H1 (cell line): ENCODE measurements at regions not wholly inside any gene's neighbourhood (a gene's known extent, or its start where the extent isn't known, plus 50 kb on each side); places are given as distances from the start of the nearest gene placed in this dataset.

Experiments used
- CTCF ChIA-PET: fragments of 300-600 bp; sonication (Branson Sonifier 250); formaldehyde crosslinking; loops from one replicate; lab custom pipeline; 2021; ENCODE audit not compliant: partially characterized antibody; lab: Charles Lee
- POLR2A ChIA-PET: fragments of 300-600 bp; sonication (Branson Sonifier 250); formaldehyde crosslinking; loops from one replicate; lab custom pipeline; 2021; ENCODE audit warnings: inconsistent platforms; ENCODE audit not compliant: partially characterized antibody; lab: Charles Lee
- DNase-seq, 2 experiments: peaks; one replicate each; pipeline versions ENCODE4 v3.0.0 to v3.0.0-alpha.2; 2010 to 2022; ENCODE audit warnings: low spot score in 2 of 2, low read depth in 1 of 2, mixed read lengths in 1 of 2
- FAIRE-seq: peaks from 2 replicates; lab custom pipeline; 2011; peaks lifted over from hg19 to GRCh38; lab: Jason Lieb, UNC
- H2AFZ ChIP-seq: 2 replicates; pipeline ENCODE4 v1.8.1; 2012; ENCODE audit warnings: low read length, inconsistent platforms
- H2AK5ac ChIP-seq: 2 replicates; pipeline ENCODE4 v1.6.1; 2013; ENCODE audit warnings: low read depth, low read length
- H2BK120ac ChIP-seq: replicated peaks from 2 replicates; pipeline ENCODE3; 2013; ENCODE audit warnings: low read depth, low read length, inconsistent platforms
- H2BK12ac ChIP-seq: 2 replicates; pipeline ENCODE4 v1.6.1; 2013; ENCODE audit warnings: low read depth, low read length
- H2BK15ac ChIP-seq: 2 replicates; pipeline ENCODE4 v1.6.1; 2013; ENCODE audit warnings: low read length
- H2BK20ac ChIP-seq: 2 replicates; pipeline ENCODE4 v1.6.1; 2013; ENCODE audit warnings: low read length
- H2BK5ac ChIP-seq: 2 replicates; pipeline ENCODE4 v1.6.1; 2013; ENCODE audit warnings: low read depth, low read length
- H3K14ac ChIP-seq: 2 replicates; pipeline ENCODE4 v1.6.1; 2013; ENCODE audit warnings: inconsistent platforms; ENCODE audit not compliant: insufficient read length
- H3K18ac ChIP-seq: 2 replicates; pipeline ENCODE4 v1.6.1; 2013; ENCODE audit warnings: low read length; ENCODE audit errors: extremely low read depth
- H3K23ac ChIP-seq: 2 replicates; pipeline ENCODE4 v1.6.1; 2013; ENCODE audit warnings: inconsistent platforms; ENCODE audit not compliant: insufficient read length
- H3K23me2 ChIP-seq: 2 replicates; pipeline ENCODE4 v1.6.1; 2013; ENCODE audit warnings: low read depth, low read length
- H3K27ac ChIP-seq: 2 replicates; pipeline ENCODE4 v1.6.1; 2011; ENCODE audit warnings: low read depth, low read length, inconsistent platforms
- H3K27me3 ChIP-seq, 4 experiments: replicated peaks in 1 of 4; 1 replicate in 1 of 4; 2 replicates in 3 of 4; pipeline versions ENCODE4 v1.6.1 to v1.8.1; 2011 to 2013; ENCODE audit warnings: low read length in 3 of 4, mild to moderate bottlenecking in 3 of 4, inconsistent platforms in 2 of 4, mixed read lengths in 2 of 4, moderate library complexity in 1 of 4; ENCODE audit not compliant: control insufficient read depth in 3 of 4, insufficient read depth in 3 of 4; ENCODE audit errors: extremely low read depth in 1 of 4
- H3K36me3 ChIP-seq, 4 experiments: 2 replicates each; pipeline versions ENCODE4 v1.6.1 to v1.8.1; 2011 to 2013; ENCODE audit warnings: mild to moderate bottlenecking in 4 of 4, low read length in 3 of 4, moderate library complexity in 2 of 4, control low read depth in 1 of 4, inconsistent platforms in 1 of 4; ENCODE audit not compliant: insufficient read depth in 4 of 4, control insufficient read depth in 2 of 4
- H3K4ac ChIP-seq: replicated peaks from 2 replicates; pipeline ENCODE3; 2013; ENCODE audit warnings: low read length, low read depth, mixed read lengths, inconsistent platforms; ENCODE audit not compliant: insufficient read length
- H3K4me1 ChIP-seq, 4 experiments: replicated peaks in 1 of 4; 1 replicate in 1 of 4; 2 replicates in 3 of 4; pipeline versions ENCODE4 v1.6.1 to v1.8.1; 2011 to 2013; ENCODE audit warnings: low read length in 3 of 4, inconsistent platforms in 2 of 4, mixed read lengths in 1 of 4; ENCODE audit not compliant: insufficient read depth in 4 of 4, control insufficient read depth in 3 of 4
- H3K4me2 ChIP-seq, 2 experiments: 2 replicates each; pipeline versions ENCODE4 v1.6.1 to v1.8.1; 2011 to 2013; ENCODE audit warnings: low read depth in 2 of 2, low read length in 2 of 2, control low read depth in 1 of 2, inconsistent platforms in 1 of 2, mild to moderate bottlenecking in 1 of 2; ENCODE audit not compliant: insufficient read depth in 1 of 2
- H3K4me3 ChIP-seq, 4 experiments: fragments of 200-600, 300-600 bp in 1 of 4; sonication (generic), shearing (Covaris generic), sonication (Bioruptor Twin) in 1 of 4; 2 replicates each; pipeline versions ENCODE4 v1.5.1 to v1.8.1; 2011 to 2016; ENCODE audit warnings: low read length in 4 of 4, low read depth in 3 of 4, control low read depth in 2 of 4, inconsistent platforms in 2 of 4, mild to moderate bottlenecking in 2 of 4, mixed read lengths in 1 of 4, moderate library complexity in 1 of 4; ENCODE audit not compliant: insufficient read depth in 2 of 4; ENCODE audit errors: extremely low read depth in 1 of 4
- H3K56ac ChIP-seq: replicated peaks from 2 replicates; pipeline ENCODE3; 2013; ENCODE audit warnings: low read depth, mild to moderate bottlenecking, mixed read lengths, low read length, inconsistent platforms; ENCODE audit not compliant: insufficient read length
- H3K79me1 ChIP-seq: 2 replicates; pipeline ENCODE4 v1.6.1; 2013; ENCODE audit warnings: low read depth, low read length, control low read depth
- H3K79me2 ChIP-seq, 2 experiments: 2 replicates each; pipeline versions ENCODE4 v1.6.1 to v1.8.1; 2012 to 2013; ENCODE audit warnings: low read length in 2 of 2, mild to moderate bottlenecking in 2 of 2, inconsistent platforms in 1 of 2; ENCODE audit not compliant: insufficient read depth in 2 of 2, control insufficient read depth in 1 of 2
- H3K9ac ChIP-seq, 4 experiments: replicated peaks in 1 of 4; 1 replicate in 1 of 4; 2 replicates in 3 of 4; pipeline versions ENCODE4 v1.6.1 to v1.8.1; 2011 to 2013; ENCODE audit warnings: low read depth in 3 of 4, low read length in 3 of 4, control low read depth in 2 of 4, mild to moderate bottlenecking in 2 of 4, moderate library complexity in 2 of 4, inconsistent platforms in 1 of 4; ENCODE audit errors: extremely low read depth in 1 of 4
- H3K9me3 ChIP-seq, 2 experiments: 2 replicates each; pipeline versions ENCODE4 v1.6.1 to v1.8.1; 2012 to 2013; ENCODE audit warnings: mild to moderate bottlenecking in 2 of 2, moderate library complexity in 2 of 2, control low read depth in 1 of 2, inconsistent platforms in 1 of 2, low read depth in 1 of 2, low read length in 1 of 2, mixed read lengths in 1 of 2; ENCODE audit not compliant: insufficient read depth in 2 of 2
- H4K20me1 ChIP-seq, 2 experiments: replicated peaks in 1 of 2; 2 replicates each; pipeline versions ENCODE3 to v1.8.1; 2011 to 2013; ENCODE audit warnings: inconsistent platforms in 2 of 2, low read length in 2 of 2, mild to moderate bottlenecking in 1 of 2; ENCODE audit not compliant: insufficient read depth in 2 of 2, control insufficient read depth in 1 of 2
- H4K5ac ChIP-seq: 2 replicates; pipeline ENCODE4 v1.6.1; 2013; ENCODE audit warnings: low read length, low read depth, mixed read lengths, inconsistent platforms; ENCODE audit not compliant: insufficient read length
- H4K8ac ChIP-seq: 2 replicates; pipeline ENCODE4 v1.8.0; 2013; ENCODE audit warnings: mild to moderate bottlenecking, moderate library complexity, low read length, inconsistent platforms; ENCODE audit not compliant: insufficient read depth; ENCODE audit errors: extremely low read depth
- H4K91ac ChIP-seq: replicated peaks from 2 replicates; pipeline ENCODE3; 2013; ENCODE audit warnings: low read length, mixed read lengths, inconsistent platforms; ENCODE audit not compliant: insufficient read length
- CBX8 ChIP-seq: fragments of 300-800, 300-1000 bp; sonication (generic); IDR thresholded peaks from 2 replicates; pipeline ENCODE4 v1.7.1; 2016; ENCODE audit warnings: low read depth, low read length, borderline replicate concordance
- CHD2 ChIP-seq: IDR thresholded peaks from 2 replicates; pipeline ENCODE4 v1.6.1; 2012; ENCODE audit warnings: low read length, improper control_type of control experiment
- E2F6 ChIP-seq: IDR thresholded peaks from 2 replicates; pipeline ENCODE4 v1.6.1; 2012; ENCODE audit warnings: inconsistent platforms
- JUND ChIP-seq: IDR thresholded peaks from 2 replicates; pipeline ENCODE4 v1.6.1; 2011; ENCODE audit warnings: mild to moderate bottlenecking, improper control_type of control experiment, low read length
- KDM5A ChIP-seq: fragments of 200-600 bp; IDR thresholded peaks from 2 replicates; pipeline ENCODE4 v1.7.1; 2012; ENCODE audit warnings: mild to moderate bottlenecking, low read length, inconsistent platforms, mixed read lengths
- RAD21 ChIP-seq, 2 experiments: IDR thresholded peaks in 1 of 2; conservative IDR thresholded peaks in 1 of 2; 2 replicates each; pipeline ENCODE4 v1.6.1; 2011; ENCODE audit warnings: low read depth in 2 of 2, low read length in 2 of 2, improper control_type of control experiment in 1 of 2, inconsistent platforms in 1 of 2, mild to moderate bottlenecking in 1 of 2, moderate library complexity in 1 of 2
- SAP30 ChIP-seq: fragments of 300-600 bp; sonication (generic); IDR thresholded peaks from 2 replicates; pipeline ENCODE4 v1.7.1; 2012; ENCODE audit warnings: low read length, moderate library complexity, mild to moderate bottlenecking, inconsistent platforms; ENCODE audit not compliant: insufficient read depth, insufficient replicate concordance
- TAF7 ChIP-seq: optimal IDR thresholded peaks from 2 replicates; pipeline ENCODE3; 2011; ENCODE audit warnings: low read depth, mild to moderate bottlenecking, inconsistent platforms, low read length, moderate library complexity, borderline replicate concordance
- TBP ChIP-seq: IDR thresholded peaks from 2 replicates; pipeline ENCODE4 v1.6.1; 2011; ENCODE audit warnings: low read depth, low read length, improper control_type of control experiment
- WGBS, 2 experiments: shearing (Covaris generic) in 1 of 2; methylation state at CpG; one replicate each; pipeline versions ENCODE4 v1.1.6 to v1.1.7; 2013 to 2015; ENCODE audit warnings: low lambda C conversion rate in 2 of 2, mixed read lengths in 2 of 2, inconsistent platforms in 1 of 2, low coverage in 1 of 2, missing lambda C conversion rate in 1 of 2; ENCODE audit not compliant: insufficient replicate concordance in 2 of 2, insufficient coverage in 1 of 2, insufficient read length in 1 of 2; ENCODE audit errors: extremely low coverage in 1 of 2, missing lambda C conversion rate in 1 of 2; 5-methylcytosine and 5-hydroxymethylcytosine counted together

GRCh38 chr13:73287831-73288230, 229.0 kb downstream of the KLF5 start:
- Histone ChIP-seq H3K79me2 (no peaks in the 10 kb centered on the region), H3K56ac (no peak overlapping the region), H3K27ac (no peak overlapping the region), H3K4me2 (no peak overlapping the region), H4K8ac (no peak overlapping the region), H2BK15ac (no peak overlapping the region), H4K91ac (no peak overlapping the region), H3K23ac (no peak overlapping the region), H3K4me3 (no peak overlapping the region), H2BK20ac (no peak overlapping the region), H2BK5ac (no peak overlapping the region), H3K4me1 (no peaks in the 10 kb centered on the region), H3K36me3 (no peaks in the 10 kb centered on the region), H3K14ac (no peak overlapping the region), H3K4ac (no peak overlapping the region), H3K9me3 (no peaks in the 10 kb centered on the region), H3K9ac (no peak overlapping the region), H2BK120ac (no peak overlapping the region), H3K23me2 (no peaks in the 10 kb centered on the region), H4K5ac (no peak overlapping the region)
- CTCF ChIA-PET, result interaction anchor here (0.7 to 1.2 kb wide), 2 partner anchors 129 to 863 kb away, joined by 3 read pairs; no protein-coding TSS in a partner anchor
- FAIRE-seq, result no peak
- TF ChIP-seq TBP, result no peak
- TF ChIP-seq E2F6, result no peak
- no peak for TF ChIP-seq KDM5A
- no peak for TF ChIP-seq RAD21 (IDR thresholded peaks at IDR 0.05 in 1 of 2, conservative IDR thresholded peaks at IDR 0.05 in 1 of 2; ENCODE audit: low read depth in 2 of 2, low read length in 2 of 2)
- TF ChIP-seq CHD2, result no peak
- no peak for TF ChIP-seq TAF7
- TF ChIP-seq CBX8, result no peak
- no peak for TF ChIP-seq SAP30
- no peak for TF ChIP-seq JUND
- TF ChIP-seq, all 59 proteins: peak for 0
- no peaks in the 10 kb centered on the region for H4K20me1 ChIP-seq
- no peaks in the 10 kb centered on the region for H3K27me3 ChIP-seq
- H2BK12ac ChIP-seq, result no peak overlapping the region
- no peak overlapping the region for H2AFZ ChIP-seq
- H2AK5ac ChIP-seq, result no peak overlapping the region
- DNase-seq, result no peak
- POLR2A ChIA-PET, result interaction anchor here (0.6 kb wide), 1 partner anchor 133 kb away, joined by 3 read pairs; no protein-coding TSS in a partner anchor
- H3K18ac ChIP-seq, result no peak overlapping the region
- H3K79me1 ChIP-seq, result no peaks in the 10 kb centered on the region
- 93% methylated on average over 3 of the region's 3 CpGs; no CpG with 5 or more reads in 1 of the 2 experiments for WGBS, 2 experiments
